Gastroesophageal sphincter (tissue), 3 donors: ENCODE measurements at regions not wholly inside any gene's neighbourhood (a gene's known extent, or its start where the extent isn't known, plus 50 kb on each side); places are given as distances from the start of the nearest gene placed in this dataset.
A peak's percentile ranks its signal among the peaks of the same experiment; 100 is the strongest.

Source experiments
- POLR2A ChIP-seq, 2 donors: fragments of 450-650 bp; IDR thresholded peaks; one replicate each; pipeline ENCODE4 v1.6.1; 2017; ENCODE audit warnings: antibody characterized with exemption in 2 of 2, mild to moderate bottlenecking in 2 of 2, moderate library complexity in 1 of 2
- TF ChIP-seq, protein P1 (sequence below), 4 experiments: fragments of 200-600 bp in 2 of 4; fragments of 450-650 bp in 2 of 4; sonication (generic) in 1 of 4; IDR thresholded peaks; one replicate each; pipeline ENCODE4 v1.5.1; 2017 to 2019; ENCODE audit warnings: antibody characterized with exemption in 4 of 4, mild to moderate bottlenecking in 2 of 4, moderate library complexity in 2 of 4

DNA sequence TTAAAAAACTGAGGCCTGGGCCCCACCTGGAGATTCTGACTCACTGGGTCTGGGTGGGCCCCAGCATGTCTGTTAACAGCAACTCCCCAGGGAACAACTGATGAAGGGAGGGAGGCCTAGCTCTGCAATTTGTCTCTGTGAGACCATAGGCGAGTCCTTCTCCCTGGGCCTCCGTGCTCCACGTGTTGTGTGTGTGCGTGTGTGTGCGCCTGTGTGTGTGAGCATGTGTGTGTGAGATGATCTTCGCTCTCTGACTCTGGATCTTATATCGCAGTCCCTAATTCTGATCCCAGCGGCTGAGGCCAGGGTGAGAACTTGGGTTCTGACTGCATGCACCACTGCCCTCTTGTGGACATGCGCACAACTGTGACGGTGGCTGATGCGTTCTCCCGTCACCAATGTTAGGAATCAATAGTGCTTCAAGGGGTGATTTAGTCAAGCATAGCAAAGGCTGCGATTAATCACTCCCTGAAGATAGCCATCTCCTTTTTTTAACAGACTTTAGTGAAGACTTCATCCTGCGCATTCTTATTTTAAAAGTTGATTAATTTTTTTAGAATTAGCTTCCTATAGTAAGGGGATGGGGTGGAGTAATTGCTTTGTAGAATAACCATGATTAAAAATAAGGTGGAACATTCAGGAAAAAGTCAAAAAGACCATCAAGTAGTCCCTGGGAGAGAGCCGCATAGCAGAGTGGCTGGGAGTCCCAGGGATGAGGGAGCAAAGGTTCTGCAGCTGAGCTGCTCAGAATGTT lies 62.4 kb upstream of the USP24 start:
- TF ChIP-seq, protein P1, sequence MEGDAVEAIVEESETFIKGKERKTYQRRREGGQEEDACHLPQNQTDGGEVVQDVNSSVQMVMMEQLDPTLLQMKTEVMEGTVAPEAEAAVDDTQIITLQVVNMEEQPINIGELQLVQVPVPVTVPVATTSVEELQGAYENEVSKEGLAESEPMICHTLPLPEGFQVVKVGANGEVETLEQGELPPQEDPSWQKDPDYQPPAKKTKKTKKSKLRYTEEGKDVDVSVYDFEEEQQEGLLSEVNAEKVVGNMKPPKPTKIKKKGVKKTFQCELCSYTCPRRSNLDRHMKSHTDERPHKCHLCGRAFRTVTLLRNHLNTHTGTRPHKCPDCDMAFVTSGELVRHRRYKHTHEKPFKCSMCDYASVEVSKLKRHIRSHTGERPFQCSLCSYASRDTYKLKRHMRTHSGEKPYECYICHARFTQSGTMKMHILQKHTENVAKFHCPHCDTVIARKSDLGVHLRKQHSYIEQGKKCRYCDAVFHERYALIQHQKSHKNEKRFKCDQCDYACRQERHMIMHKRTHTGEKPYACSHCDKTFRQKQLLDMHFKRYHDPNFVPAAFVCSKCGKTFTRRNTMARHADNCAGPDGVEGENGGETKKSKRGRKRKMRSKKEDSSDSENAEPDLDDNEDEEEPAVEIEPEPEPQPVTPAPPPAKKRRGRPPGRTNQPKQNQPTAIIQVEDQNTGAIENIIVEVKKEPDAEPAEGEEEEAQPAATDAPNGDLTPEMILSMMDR (IDR thresholded peaks at IDR 0.05) = peak; percentile 82 to 93 (median 88)
- no peak for TF ChIP-seq POLR2A (IDR thresholded peaks at IDR 0.05)
